Progenitor cell of endocrine pancreas (in vitro differentiated cells): ENCODE measurements at regions not wholly inside any gene's neighbourhood (a gene's known extent, or its start where the extent isn't known, plus 50 kb on each side); places are given as distances from the start of the nearest gene placed in this dataset.

Experiments
- DNase-seq: peaks from one replicate; pipeline ENCODE4 v3.0.0; 2021; ENCODE audit warnings: low spot score; ENCODE audit not compliant: unreplicated experiment
- H3K27ac Mint-ChIP-seq: 2 replicates; pipeline ENCODE4 v1.8.0; 2021; ENCODE audit warnings: mild to moderate bottlenecking, moderate library complexity, mixed read lengths
- H3K27me3 Mint-ChIP-seq: 2 replicates; pipeline ENCODE4 v1.8.0; 2021; ENCODE audit warnings: mixed read lengths
- H3K36me3 Mint-ChIP-seq: 2 replicates; pipeline ENCODE4 v1.8.0; 2022; ENCODE audit warnings: mixed read lengths; ENCODE audit not compliant: insufficient read depth
- H3K4me1 Mint-ChIP-seq: 2 replicates; pipeline ENCODE4 v1.8.0; 2021; ENCODE audit warnings: low read depth, mixed read lengths
- H3K4me3 Mint-ChIP-seq: 2 replicates; pipeline ENCODE4 v1.8.0; 2021; ENCODE audit warnings: low read depth, mild to moderate bottlenecking, moderate library complexity, mixed read lengths
- H3K9me3 Mint-ChIP-seq: 2 replicates; pipeline ENCODE4 v1.8.0; 2021; ENCODE audit warnings: low read depth, mixed read lengths
- CTCF ChIP-seq: fragments of 200-600 bp; sonication (generic); IDR thresholded peaks from one replicate; pipeline ENCODE4 v1.5.0; 2021; ENCODE audit warnings: antibody characterized with exemption, mild to moderate bottlenecking; ENCODE audit not compliant: unreplicated experiment

DNA sequence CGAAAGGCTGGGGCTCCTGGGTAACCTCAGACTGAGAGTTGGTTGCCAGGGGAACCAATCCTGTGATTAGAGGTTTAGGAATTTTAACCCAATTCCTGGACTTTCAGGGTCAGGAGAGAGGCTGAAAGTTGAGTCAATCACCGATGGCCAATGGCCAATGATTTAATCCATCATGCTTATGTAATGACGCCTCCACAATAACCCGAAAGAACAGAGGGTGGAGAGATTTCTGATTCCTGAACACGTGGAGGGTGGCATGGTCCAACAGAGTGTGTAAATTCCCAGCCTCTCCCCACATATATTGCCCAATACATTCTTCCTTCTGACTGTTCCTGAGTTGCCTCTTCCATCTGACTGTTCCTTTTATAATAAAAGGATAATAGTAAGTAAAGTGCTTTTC, 137.2 kb upstream of the CBLB start:
- no peak for TF ChIP-seq CTCF
- H3K27ac Mint-ChIP-seq = no peak overlapping the region
- no peak for DNase-seq
- no peak overlapping the region for H3K4me3 Mint-ChIP-seq
- H3K27me3 Mint-ChIP-seq = no peaks in the 10 kb centered on the region
- H3K4me1 Mint-ChIP-seq = no peaks in the 10 kb centered on the region
- H3K36me3 Mint-ChIP-seq = no peaks in the 10 kb centered on the region
- H3K9me3 Mint-ChIP-seq = no peaks in the 10 kb centered on the region

GRCh38 chr3:106006571-106006970, 137.8 kb upstream of the CBLB start:
- no peaks in the 10 kb centered on the region for H3K9me3 Mint-ChIP-seq
- no peak overlapping the region for H3K27ac Mint-ChIP-seq
- no peaks in the 10 kb centered on the region for H3K36me3 Mint-ChIP-seq
- no peak for DNase-seq
- no peaks in the 10 kb centered on the region for H3K4me1 Mint-ChIP-seq
- H3K27me3 Mint-ChIP-seq = no peaks in the 10 kb centered on the region
- no peak for TF ChIP-seq CTCF
- H3K4me3 Mint-ChIP-seq = no peak overlapping the region

- DNase-seq = no peak
- Mint-ChIP-seq H3K4me1 (no peaks in the 10 kb centered on the region), H3K4me3 (no peak overlapping the region)
These were observed 138.7 kb upstream of the CBLB start for GRCh38 chr3:106007512-106007911.

DNA sequence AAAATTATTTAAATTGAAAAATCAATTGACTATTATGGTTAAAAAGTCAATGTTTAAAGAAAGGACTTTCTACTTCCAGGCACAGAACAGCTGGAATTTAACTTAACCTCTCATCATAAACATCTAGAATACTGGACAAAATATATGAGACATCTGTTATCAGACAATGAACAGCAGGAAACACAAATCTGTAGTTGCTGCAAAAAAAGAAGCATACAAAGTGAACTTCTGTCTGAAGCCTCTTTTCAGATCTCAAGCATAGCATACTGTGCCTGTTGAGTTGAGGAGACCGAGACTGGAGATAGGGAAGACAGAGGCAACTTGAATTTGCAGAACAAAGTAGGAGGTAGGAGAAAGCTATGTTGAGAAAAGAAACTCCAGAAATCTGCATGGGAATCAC, 140.0 kb upstream of the CBLB start:
- H3K27me3 Mint-ChIP-seq = no peaks in the 10 kb centered on the region
- no peaks in the 10 kb centered on the region for H3K4me1 Mint-ChIP-seq
- no peaks in the 10 kb centered on the region for H3K36me3 Mint-ChIP-seq
- TF ChIP-seq CTCF = no peak
- DNase-seq = no peak
- no peak overlapping the region for H3K27ac Mint-ChIP-seq
- no peak overlapping the region for H3K4me3 Mint-ChIP-seq
- H3K9me3 Mint-ChIP-seq = no peaks in the 10 kb centered on the region

More at GRCh38 chr3:106007512-106007911, 138.7 kb upstream of the CBLB start:
- no peak for TF ChIP-seq CTCF
- Mint-ChIP-seq H3K27me3 (no peaks in the 10 kb centered on the region), H3K9me3 (no peaks in the 10 kb centered on the region), H3K27ac (no peak overlapping the region), H3K36me3 (no peaks in the 10 kb centered on the region)

DNA sequence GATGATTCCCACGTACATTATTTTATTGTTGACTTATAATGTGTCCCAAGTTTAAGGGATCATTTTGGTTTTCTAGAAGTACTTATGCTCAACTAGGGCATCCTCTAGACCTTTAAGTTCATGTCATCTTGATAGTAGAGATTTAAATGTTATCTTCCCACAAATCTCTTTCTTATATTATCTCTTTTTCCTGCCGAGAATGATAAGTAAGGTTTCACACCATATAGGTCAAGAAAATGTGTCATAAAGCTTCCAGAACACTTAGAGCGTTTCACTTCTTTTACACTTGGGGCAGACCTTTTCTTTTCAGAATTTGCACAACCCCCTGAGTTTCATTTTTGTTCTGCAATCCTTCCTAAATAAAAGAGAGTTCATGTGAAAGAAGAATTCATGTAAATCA, 142.0 kb upstream of the CBLB start:
- no peak overlapping the region for H3K4me3 Mint-ChIP-seq
- no peaks in the 10 kb centered on the region for H3K36me3 Mint-ChIP-seq
- TF ChIP-seq CTCF = no peak
- H3K27me3 Mint-ChIP-seq = no peaks in the 10 kb centered on the region
- H3K4me1 Mint-ChIP-seq = no peaks in the 10 kb centered on the region
- DNase-seq = no peak
- H3K27ac Mint-ChIP-seq = no peak overlapping the region
- no peaks in the 10 kb centered on the region for H3K9me3 Mint-ChIP-seq
